CD14-positive monocyte (primary cell): ENCODE measurements at regions not wholly inside any gene's neighbourhood (a gene's known extent, or its start where the extent isn't known, plus 50 kb on each side); places are given as distances from the start of the nearest gene placed in this dataset.

Experiments used
- DNase-seq, 3 donors: peaks; one replicate each; pipeline ENCODE4 v3.0.0-alpha.2; 2011 to 2022
- H2AFZ ChIP-seq: 2 replicates; pipeline ENCODE4 v1.6.0; 2012; ENCODE audit warnings: mild to moderate bottlenecking, low read depth, low read length, inconsistent platforms; ENCODE audit not compliant: insufficient read depth, poor library complexity, severe bottlenecking
- H3K27ac ChIP-seq, 2 donors: 1 replicate in 1 of 2; 2 replicates in 1 of 2; pipeline ENCODE4 v1.5.1; 2012 to 2013; ENCODE audit warnings: low read length in 2 of 2, control low read depth in 1 of 2, inconsistent platforms in 1 of 2, low read depth in 1 of 2, mild to moderate bottlenecking in 1 of 2
- H3K27me3 ChIP-seq, 2 donors: one replicate each; pipeline versions ENCODE4 v1.6.0 to v1.6.1; 2011 to 2013; ENCODE audit warnings: low read length in 2 of 2; ENCODE audit not compliant: control insufficient read depth in 2 of 2, insufficient read depth in 2 of 2
- H3K36me3 ChIP-seq, 2 donors: replicated peaks in 1 of 2; 1 replicate in 1 of 2; 2 replicates in 1 of 2; pipeline versions ENCODE4 v1.5.1 to v1.6.1; 2012 to 2013; ENCODE audit warnings: low read length in 2 of 2, control low read depth in 1 of 2, inconsistent platforms in 1 of 2, mild to moderate bottlenecking in 1 of 2; ENCODE audit not compliant: insufficient read depth in 2 of 2, control insufficient read depth in 1 of 2
- H3K4me1 ChIP-seq, 2 donors: 1 replicate in 1 of 2; 2 replicates in 1 of 2; pipeline versions ENCODE4 v1.5.1 to v1.6.1; 2012 to 2013; ENCODE audit warnings: low read length in 2 of 2, control low read depth in 1 of 2, inconsistent platforms in 1 of 2, mild to moderate bottlenecking in 1 of 2, moderate library complexity in 1 of 2; ENCODE audit not compliant: insufficient read depth in 2 of 2, control insufficient read depth in 1 of 2
- H3K4me2 ChIP-seq: replicated peaks from 2 replicates; pipeline ENCODE3; 2012; ENCODE audit warnings: low read length, moderate library complexity, mild to moderate bottlenecking; ENCODE audit not compliant: poor library complexity, severe bottlenecking; ENCODE audit errors: extremely low read depth
- H3K4me3 ChIP-seq, 3 experiments: fragments of 200-600 bp in 1 of 3; sonication (generic) in 1 of 3; replicated peaks in 1 of 3; 1 replicate in 2 of 3; 2 replicates in 1 of 3; pipeline ENCODE4 v1.5.1; 2011 to 2013; ENCODE audit warnings: low read length in 3 of 3, mild to moderate bottlenecking in 3 of 3, control low read depth in 2 of 3, low read depth in 2 of 3, inconsistent platforms in 1 of 3, moderate library complexity in 1 of 3
- H3K79me2 ChIP-seq: 2 replicates; pipeline ENCODE4 v1.6.0; 2012; ENCODE audit warnings: mild to moderate bottlenecking, control low read depth, inconsistent platforms, low read length, moderate library complexity; ENCODE audit not compliant: insufficient read depth
- H3K9ac ChIP-seq: 2 replicates; pipeline ENCODE4 v1.6.0; 2017; ENCODE audit warnings: low read length, mild to moderate bottlenecking; ENCODE audit not compliant: insufficient read depth, poor library complexity, severe bottlenecking
- H3K9me3 ChIP-seq, 2 donors: replicated peaks in 1 of 2; 1 replicate in 1 of 2; 2 replicates in 1 of 2; pipeline versions ENCODE4 v1.5.1 to v1.6.1; 2012 to 2013; ENCODE audit warnings: low read length in 2 of 2, control low read depth in 1 of 2; ENCODE audit not compliant: control insufficient read depth in 1 of 2, insufficient read depth in 1 of 2
- H4K20me1 ChIP-seq: 2 replicates; pipeline ENCODE4 v1.6.0; 2012; ENCODE audit warnings: mild to moderate bottlenecking, low read length, control low read depth, moderate library complexity; ENCODE audit not compliant: insufficient read depth
- H3K27ac Mint-ChIP-seq, 7 donors: one replicate each; pipeline ENCODE4 v1.8.0; 2020; ENCODE audit warnings: mild to moderate bottlenecking in 7 of 7, mixed read lengths in 7 of 7, moderate library complexity in 6 of 7, inconsistent platforms in 2 of 7
- H3K27me3 Mint-ChIP-seq, 3 donors: one replicate each; pipeline ENCODE4 v1.8.0; 2021 to 2022; ENCODE audit warnings: low read depth in 3 of 3, mild to moderate bottlenecking in 3 of 3, mixed read lengths in 3 of 3, moderate library complexity in 3 of 3, inconsistent platforms in 1 of 3
- H3K36me3 Mint-ChIP-seq, 2 donors: one replicate each; pipeline ENCODE4 v1.8.0; 2020; ENCODE audit warnings: mixed read lengths in 2 of 2, inconsistent platforms in 1 of 2, mild to moderate bottlenecking in 1 of 2
- H3K4me1 Mint-ChIP-seq: one replicate; pipeline ENCODE4 v1.8.0; 2020; ENCODE audit warnings: mild to moderate bottlenecking, mixed read lengths
- H3K4me3 Mint-ChIP-seq, 2 donors: one replicate each; pipeline ENCODE4 v1.8.0; 2020; ENCODE audit warnings: mild to moderate bottlenecking in 2 of 2, mixed read lengths in 2 of 2, moderate library complexity in 1 of 2
- H3K9me3 Mint-ChIP-seq, 7 donors: one replicate each; pipeline ENCODE4 v1.8.0; 2020 to 2022; ENCODE audit warnings: mixed read lengths in 7 of 7, mild to moderate bottlenecking in 6 of 7, moderate library complexity in 6 of 7, inconsistent platforms in 2 of 7
- WGBS: methylation state at CpG from one replicate; pipeline ENCODE4 v1.1.5; 2013; ENCODE audit warnings: missing lambda C conversion rate; ENCODE audit not compliant: insufficient coverage; 5-methylcytosine and 5-hydroxymethylcytosine counted together
- intact Hi-C, 2 donors: fragments of 100-400 bp; cut with micrococcal nuclease; formaldehyde crosslinking; loops; one replicate each; pipeline versions ENCODE4 v1.15.0 to v1.15.1; 2023
- TF ChIP-seq, protein P1 (sequence below): fragments of 200-600 bp; IDR thresholded peaks from one replicate; pipeline ENCODE4 v1.8.0; 2022; ENCODE audit warnings: antibody characterized with exemption, mild to moderate bottlenecking

DNA sequence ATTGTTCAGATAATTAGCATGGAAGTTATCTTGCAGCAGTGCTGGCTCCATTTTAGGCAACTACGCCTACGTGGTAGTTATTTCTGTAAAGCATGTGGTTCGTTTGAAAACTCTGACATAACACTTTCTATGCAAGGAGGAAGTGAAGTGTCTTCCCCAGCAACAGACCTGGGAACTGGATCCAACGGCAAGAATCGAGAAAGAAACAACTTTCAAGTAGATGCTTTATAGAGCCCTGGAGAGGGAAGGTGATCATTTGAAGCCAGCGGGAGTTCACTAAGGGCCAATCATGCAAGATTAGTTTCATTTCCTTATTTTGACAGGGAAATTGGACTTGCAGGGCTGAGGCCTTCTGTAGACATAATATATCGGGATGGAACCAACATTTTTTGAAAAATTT, 218.3 kb downstream of the ACKR3 start:
- Histone ChIP-seq H3K4me2 (peak overlapping the region; percentile 2), H3K27ac (peak overlapping the region in 1 of 2 donors; percentile 47), H3K4me3 (peak overlapping the region in 1 of 3 experiments; percentile 10), H3K79me2 (no peaks in the 10 kb centered on the region), H4K20me1 (no peaks in the 10 kb centered on the region), H3K27me3 (peaks cover 11 to 24% of the 10 kb centered on the region in 2 donors), H3K36me3 (no peaks in the 10 kb centered on the region), H2AFZ (no peak overlapping the region), H3K9ac (no peak overlapping the region), H3K9me3 (peaks cover 5 to 6% of the 10 kb centered on the region in 2 donors), H3K4me1 (peaks cover 22 to 24% of the 10 kb centered on the region in 2 donors)
- Mint-ChIP-seq H3K9me3 (peaks cover 7 to 21% (median 17%) of the 10 kb centered on the region in 7 donors), H3K4me1 (peaks cover 22% of the 10 kb centered on the region), H3K27ac (peak overlapping the region; percentile 76 to 92 (median 89)), H3K27me3 (peaks cover 33 to 38% (median 35%) of the 10 kb centered on the region in 3 donors), H3K4me3 (peak overlapping the region in 1 of 2 donors; percentile 26), H3K36me3 (peaks cover 0 to 3% of the 10 kb centered on the region in 2 donors)
- WGBS: 2% methylated on average over 4 of the region's 7 CpGs
- TF ChIP-seq, protein P1, sequence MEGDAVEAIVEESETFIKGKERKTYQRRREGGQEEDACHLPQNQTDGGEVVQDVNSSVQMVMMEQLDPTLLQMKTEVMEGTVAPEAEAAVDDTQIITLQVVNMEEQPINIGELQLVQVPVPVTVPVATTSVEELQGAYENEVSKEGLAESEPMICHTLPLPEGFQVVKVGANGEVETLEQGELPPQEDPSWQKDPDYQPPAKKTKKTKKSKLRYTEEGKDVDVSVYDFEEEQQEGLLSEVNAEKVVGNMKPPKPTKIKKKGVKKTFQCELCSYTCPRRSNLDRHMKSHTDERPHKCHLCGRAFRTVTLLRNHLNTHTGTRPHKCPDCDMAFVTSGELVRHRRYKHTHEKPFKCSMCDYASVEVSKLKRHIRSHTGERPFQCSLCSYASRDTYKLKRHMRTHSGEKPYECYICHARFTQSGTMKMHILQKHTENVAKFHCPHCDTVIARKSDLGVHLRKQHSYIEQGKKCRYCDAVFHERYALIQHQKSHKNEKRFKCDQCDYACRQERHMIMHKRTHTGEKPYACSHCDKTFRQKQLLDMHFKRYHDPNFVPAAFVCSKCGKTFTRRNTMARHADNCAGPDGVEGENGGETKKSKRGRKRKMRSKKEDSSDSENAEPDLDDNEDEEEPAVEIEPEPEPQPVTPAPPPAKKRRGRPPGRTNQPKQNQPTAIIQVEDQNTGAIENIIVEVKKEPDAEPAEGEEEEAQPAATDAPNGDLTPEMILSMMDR: no peak
- DNase-seq: peak; percentile 83 to 90 (median 87)
- intact Hi-C loops: loop anchor here in 1 of 2 donors (5.0 kb wide), 1 partner anchor 41 kb away; no protein-coding TSS in a partner anchor

DNA sequence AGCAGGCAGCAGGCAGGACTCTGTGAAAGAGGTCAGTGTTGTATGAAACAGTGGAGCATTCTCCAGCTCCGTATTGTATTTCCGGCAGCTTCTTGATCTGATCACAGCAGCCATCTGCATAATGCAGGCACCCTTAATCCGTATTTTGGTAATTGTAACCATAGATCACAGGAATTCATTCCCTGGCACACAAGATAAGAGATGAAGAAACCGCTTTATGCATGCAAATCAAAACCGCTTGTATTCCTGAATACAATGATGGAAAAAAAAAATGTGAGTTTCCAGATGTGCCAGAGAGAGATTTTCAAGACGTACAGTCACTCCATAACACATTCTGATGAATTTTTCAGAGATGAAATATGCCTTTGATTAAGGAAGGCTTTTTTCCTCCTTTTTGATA, 221.3 kb downstream of the ACKR3 start:
- peak overlapping the region in 1 of 2 donors; percentile 62 for H3K4me3 Mint-ChIP-seq

More for the DNA sequence above, 221.3 kb downstream of the ACKR3 start:
- no peak overlapping the region for H3K9ac ChIP-seq
- peaks cover 22% of the 10 kb centered on the region for H3K4me1 Mint-ChIP-seq
- H3K36me3 ChIP-seq: no peaks in the 10 kb centered on the region
- H3K36me3 Mint-ChIP-seq: peaks cover 0 to 3% of the 10 kb centered on the region in 2 donors
- peaks cover 11 to 22% of the 10 kb centered on the region in 2 donors for H3K27me3 ChIP-seq
- intact Hi-C loops: no loop called here
- WGBS: 100% methylated on average over 3 of the region's 6 CpGs
- peaks cover 0 to 16% (median 10%) of the 10 kb centered on the region in 7 donors for H3K9me3 Mint-ChIP-seq
- H4K20me1 ChIP-seq: no peaks in the 10 kb centered on the region
- H3K4me3 ChIP-seq: no peak overlapping the region
- H3K27ac ChIP-seq: no peak overlapping the region
- peaks cover 22 to 24% of the 10 kb centered on the region in 2 donors for H3K4me1 ChIP-seq
- no peaks in the 10 kb centered on the region for H3K79me2 ChIP-seq
- DNase-seq: no peak
- H3K9me3 ChIP-seq: peaks cover 1 to 6% of the 10 kb centered on the region in 2 donors
- TF ChIP-seq, protein P1: no peak
- H3K27me3 Mint-ChIP-seq: peaks cover 33 to 37% (median 34%) of the 10 kb centered on the region in 3 donors
- H3K27ac Mint-ChIP-seq: no peak overlapping the region
- H3K4me2 ChIP-seq: no peak overlapping the region
- H2AFZ ChIP-seq: no peak overlapping the region
